ENCODE measurements at regions not wholly inside any gene's neighbourhood (a gene's known extent, or its start where the extent isn't known, plus 50 kb on each side); places are given as distances from the start of the nearest gene placed in this dataset.
A peak's percentile ranks its signal among the peaks of the same experiment; 100 is the strongest.

DNA sequence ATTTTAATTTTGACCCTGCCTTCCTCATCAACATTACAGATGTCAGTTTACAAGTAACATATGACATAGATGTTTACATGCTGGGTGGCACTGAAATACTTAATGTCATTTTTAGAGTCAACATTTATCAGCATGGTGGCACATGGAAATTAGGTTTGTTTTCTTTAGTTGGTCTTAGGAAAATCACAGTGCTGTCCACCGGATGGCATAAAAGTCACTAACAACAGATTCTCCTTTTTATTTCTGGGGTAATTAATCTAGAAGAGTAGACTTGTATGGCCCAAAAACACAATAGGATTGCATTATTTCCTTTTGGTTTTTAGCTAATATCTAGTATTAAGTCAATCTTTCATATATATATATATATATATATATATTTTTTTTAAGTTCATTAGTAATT, 88.6 kb upstream of the HHIP start:
- no peak overlapping the region for H2AFZ ChIP-seq (ENCODE audit: low read length)

DNA sequence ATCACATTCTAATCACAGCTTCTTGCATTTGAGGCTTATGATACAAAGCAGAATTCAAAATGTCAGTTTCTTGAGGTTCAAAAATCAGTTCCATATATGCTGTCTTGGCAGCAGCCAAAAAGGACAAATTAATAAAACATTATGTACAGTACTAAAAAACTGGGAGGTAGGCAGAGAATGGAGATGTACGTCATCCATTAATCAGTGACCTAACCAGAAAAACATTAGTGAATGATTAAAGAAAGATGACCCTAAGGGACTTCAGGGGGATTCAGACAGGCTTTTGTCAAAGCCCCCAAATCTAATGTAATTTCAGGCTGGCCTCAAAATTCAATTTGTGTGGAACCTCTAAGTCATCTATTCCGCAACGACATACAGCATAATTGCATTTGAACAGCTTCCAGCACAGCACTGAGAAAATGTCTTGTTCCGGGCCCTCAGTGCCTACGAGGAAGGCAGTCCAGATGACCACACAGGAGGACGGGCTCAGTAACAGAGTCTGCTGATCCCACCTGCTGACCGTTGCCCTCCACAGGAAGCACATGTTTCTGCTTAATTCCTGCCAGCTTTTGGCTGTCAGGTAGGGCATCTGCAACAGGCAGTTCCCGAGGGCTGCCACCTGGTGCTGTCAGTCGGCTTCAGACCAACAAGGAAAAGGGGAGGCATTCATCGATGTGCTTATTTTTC, 83.8 kb upstream of the HHIP start:
- Histone ChIP-seq H2AK5ac (ENCODE audit: low read depth, low read length) (no peak overlapping the region), H3K79me1 (ENCODE audit: low read depth, low read length) (no peaks in the 10 kb centered on the region), H3K27ac (replicated peaks; ENCODE audit: low read length) (no peak overlapping the region), H3K27me3 (ENCODE audit: control insufficient read depth in 3 of 3, insufficient read depth in 3 of 3, low read depth in 1 of 3, low read length in 3 of 3) (no peaks in the 10 kb centered on the region), H2BK12ac (ENCODE audit: low read length) (no peak overlapping the region), H2BK120ac (ENCODE audit: low read depth, low read length) (no peak overlapping the region), H2BK5ac (ENCODE audit: low read length) (no peak overlapping the region), H3K14ac (ENCODE audit: low read length) (no peak overlapping the region), H3K23ac (ENCODE audit: low read depth, low read length, poor library complexity) (no peak overlapping the region), H3K36me3 (replicated peaks in 1 of 2; ENCODE audit: control insufficient read depth in 2 of 2, insufficient read depth in 2 of 2, low read length in 2 of 2) (no peaks in the 10 kb centered on the region), H3K4me1 (ENCODE audit: control insufficient read depth in 2 of 2, insufficient read depth in 1 of 2, low read depth in 1 of 2, low read length in 2 of 2) (peaks cover 0 to 2% of the 10 kb centered on the region in 2 donors), H2AFZ (ENCODE audit: low read length) (no peak overlapping the region), H4K91ac (ENCODE audit: low read depth, low read length, poor library complexity) (no peak overlapping the region), H2BK15ac (ENCODE audit: low read length) (no peak overlapping the region), H3K9me3 (replicated peaks in 1 of 2; ENCODE audit: control insufficient read depth in 2 of 2, insufficient read depth in 1 of 2, low read depth in 1 of 2, low read length in 2 of 2) (no peaks in the 10 kb centered on the region), H3K18ac (ENCODE audit: low read length) (no peak overlapping the region), H4K8ac (ENCODE audit: low read depth, low read length) (no peak overlapping the region), H3K9ac (ENCODE audit: low read depth, low read length, poor library complexity) (no peak overlapping the region), H3K4me2 (ENCODE audit: insufficient read depth, low read length, poor library complexity, severe bottlenecking) (no peak overlapping the region), H3K4me3 (ENCODE audit: low read length in 2 of 2) (no peak overlapping the region), H3K4ac (ENCODE audit: low read length) (no peak overlapping the region)
- WGBS, 2 donors (ENCODE audit: extremely low coverage in 2 of 2, insufficient read length in 2 of 2, insufficient replicate concordance in 1 of 2), result no CpG with 5 or more reads among the region's 10 CpGs
- no peak for DNase-seq (ENCODE audit: low spot score)

More for the DNA sequence above, 88.6 kb upstream of the HHIP start:
- no peak for DNase-seq (ENCODE audit: low spot score)
- Histone ChIP-seq H4K8ac (ENCODE audit: low read depth, low read length) (no peak overlapping the region), H4K91ac (ENCODE audit: low read depth, low read length, poor library complexity) (no peak overlapping the region), H3K9me3 (replicated peaks in 1 of 2; ENCODE audit: control insufficient read depth in 2 of 2, insufficient read depth in 1 of 2, low read depth in 1 of 2, low read length in 2 of 2) (no peaks in the 10 kb centered on the region), H3K14ac (ENCODE audit: low read length) (no peak overlapping the region), H3K36me3 (replicated peaks in 1 of 2; ENCODE audit: control insufficient read depth in 2 of 2, insufficient read depth in 2 of 2, low read length in 2 of 2) (no peaks in the 10 kb centered on the region), H3K4me3 (ENCODE audit: low read length in 2 of 2) (no peak overlapping the region), H3K79me1 (ENCODE audit: low read depth, low read length) (no peaks in the 10 kb centered on the region), H2BK120ac (ENCODE audit: low read depth, low read length) (no peak overlapping the region), H3K4me1 (ENCODE audit: control insufficient read depth in 2 of 2, insufficient read depth in 1 of 2, low read depth in 1 of 2, low read length in 2 of 2) (peaks cover 2 to 4% of the 10 kb centered on the region in 2 donors), H3K4me2 (ENCODE audit: insufficient read depth, low read length, poor library complexity, severe bottlenecking) (no peak overlapping the region), H3K27me3 (ENCODE audit: control insufficient read depth in 3 of 3, insufficient read depth in 3 of 3, low read depth in 1 of 3, low read length in 3 of 3) (no peaks in the 10 kb centered on the region), H3K27ac (replicated peaks; ENCODE audit: low read length) (no peak overlapping the region), H2BK5ac (ENCODE audit: low read length) (no peak overlapping the region), H2AK5ac (ENCODE audit: low read depth, low read length) (no peak overlapping the region), H2BK12ac (ENCODE audit: low read length) (no peak overlapping the region), H2BK15ac (ENCODE audit: low read length) (no peak overlapping the region), H3K4ac (ENCODE audit: low read length) (no peak overlapping the region), H3K9ac (ENCODE audit: low read depth, low read length, poor library complexity) (no peak overlapping the region), H3K18ac (ENCODE audit: low read length) (no peak overlapping the region), H3K23ac (ENCODE audit: low read depth, low read length, poor library complexity) (no peak overlapping the region)
- WGBS, 2 donors (ENCODE audit: extremely low coverage in 2 of 2, insufficient read length in 2 of 2, insufficient replicate concordance in 1 of 2), result no CpG with 5 or more reads among the region's 1 CpG

DNA sequence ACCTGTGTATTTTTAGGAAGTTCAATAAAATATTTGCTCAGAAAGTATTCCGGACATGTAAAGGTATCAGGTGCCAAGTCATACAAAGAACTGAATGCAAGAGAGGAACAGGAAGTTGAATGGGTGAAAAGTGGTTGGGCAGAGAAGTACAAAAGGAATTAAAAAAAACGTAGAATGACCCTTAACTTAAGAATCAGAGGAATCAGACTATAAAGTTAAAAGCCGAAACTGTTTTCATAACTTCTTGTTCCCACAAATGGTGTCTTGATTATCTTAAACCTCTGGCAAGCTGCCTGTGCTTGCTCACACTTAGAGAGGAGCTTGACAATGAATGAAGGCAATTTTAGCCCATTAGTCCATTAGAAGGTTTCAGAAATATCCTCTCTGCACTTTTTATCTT, 81.6 kb upstream of the HHIP start:
- Histone ChIP-seq H3K9ac (ENCODE audit: low read depth, low read length, poor library complexity) (no peak overlapping the region), H3K4ac (ENCODE audit: low read length) (no peak overlapping the region), H3K27me3 (ENCODE audit: control insufficient read depth in 3 of 3, insufficient read depth in 3 of 3, low read depth in 1 of 3, low read length in 3 of 3) (no peaks in the 10 kb centered on the region), H3K18ac (ENCODE audit: low read length) (no peak overlapping the region), H2BK120ac (ENCODE audit: low read depth, low read length) (no peak overlapping the region), H3K14ac (ENCODE audit: low read length) (no peak overlapping the region), H2AK5ac (ENCODE audit: low read depth, low read length) (no peak overlapping the region), H2BK15ac (ENCODE audit: low read length) (no peak overlapping the region), H2AFZ (ENCODE audit: low read length) (peak overlapping the region; percentile 9), H3K4me1 (ENCODE audit: control insufficient read depth in 2 of 2, insufficient read depth in 1 of 2, low read depth in 1 of 2, low read length in 2 of 2) (peaks cover 0 to 2% of the 10 kb centered on the region in 2 donors), H4K91ac (ENCODE audit: low read depth, low read length, poor library complexity) (no peak overlapping the region), H3K4me3 (ENCODE audit: low read length in 2 of 2) (no peak overlapping the region), H2BK12ac (ENCODE audit: low read length) (no peak overlapping the region), H4K8ac (ENCODE audit: low read depth, low read length) (no peak overlapping the region), H3K9me3 (replicated peaks in 1 of 2; ENCODE audit: control insufficient read depth in 2 of 2, insufficient read depth in 1 of 2, low read depth in 1 of 2, low read length in 2 of 2) (no peaks in the 10 kb centered on the region), H2BK5ac (ENCODE audit: low read length) (no peak overlapping the region), H3K79me1 (ENCODE audit: low read depth, low read length) (no peaks in the 10 kb centered on the region), H3K23ac (ENCODE audit: low read depth, low read length, poor library complexity) (no peak overlapping the region), H3K27ac (replicated peaks; ENCODE audit: low read length) (no peak overlapping the region), H3K4me2 (ENCODE audit: insufficient read depth, low read length, poor library complexity, severe bottlenecking) (no peak overlapping the region), H3K36me3 (replicated peaks in 1 of 2; ENCODE audit: control insufficient read depth in 2 of 2, insufficient read depth in 2 of 2, low read length in 2 of 2) (no peaks in the 10 kb centered on the region)
- no CpG with 5 or more reads among the region's 3 CpGs for WGBS, 2 donors (ENCODE audit: extremely low coverage in 2 of 2, insufficient read length in 2 of 2, insufficient replicate concordance in 1 of 2)
- DNase-seq (ENCODE audit: low spot score), result no peak

DNA sequence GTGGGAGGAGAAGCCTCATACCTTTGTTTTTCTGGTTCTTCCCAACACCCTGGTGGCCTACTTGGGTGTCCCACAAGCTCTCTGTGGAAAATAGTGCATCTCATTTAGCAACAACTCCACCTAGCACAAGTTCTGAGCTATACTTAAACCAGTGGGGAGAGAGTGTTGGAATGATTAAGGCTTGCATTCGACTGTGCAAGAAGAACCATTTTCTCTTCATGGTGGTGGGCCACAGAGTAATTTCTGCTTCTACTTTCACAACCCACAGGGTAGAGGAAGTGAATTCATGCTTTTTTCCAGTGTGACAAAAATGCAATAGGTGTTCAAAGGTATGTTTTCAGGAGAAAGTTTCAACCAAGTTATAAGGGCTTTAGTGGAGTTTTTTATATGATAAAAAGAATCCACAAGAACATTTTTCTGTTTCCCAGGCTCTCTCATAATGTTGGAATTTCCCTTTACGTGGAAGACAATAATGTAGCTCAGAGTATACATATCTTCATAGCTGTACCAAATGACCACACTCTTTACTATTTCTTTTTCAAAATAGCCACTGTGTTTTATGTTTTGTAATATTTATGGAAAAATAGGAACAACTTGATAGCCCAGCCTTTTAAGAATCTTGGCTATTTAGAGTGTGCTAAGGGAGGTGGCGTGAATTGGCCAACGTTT, 80.3 kb upstream of the HHIP start:
- no peak overlapping the region for H2AK5ac ChIP-seq (ENCODE audit: low read depth, low read length)
- H3K79me1 ChIP-seq (ENCODE audit: low read depth, low read length), result no peaks in the 10 kb centered on the region
- no peak overlapping the region for H3K4me2 ChIP-seq (ENCODE audit: insufficient read depth, low read length, poor library complexity, severe bottlenecking)
- no peaks in the 10 kb centered on the region for H3K27me3 ChIP-seq (ENCODE audit: control insufficient read depth in 3 of 3, insufficient read depth in 3 of 3, low read depth in 1 of 3, low read length in 3 of 3)
- no peak overlapping the region for H4K8ac ChIP-seq (ENCODE audit: low read depth, low read length)
- H2BK120ac ChIP-seq (ENCODE audit: low read depth, low read length), result no peak overlapping the region
- H2BK15ac ChIP-seq (ENCODE audit: low read length), result no peak overlapping the region
- no peak overlapping the region for H3K18ac ChIP-seq (ENCODE audit: low read length)
- H3K4me3 ChIP-seq (ENCODE audit: low read length in 2 of 2), result no peak overlapping the region
- H3K14ac ChIP-seq (ENCODE audit: low read length), result no peak overlapping the region
- H3K9ac ChIP-seq (ENCODE audit: low read depth, low read length, poor library complexity), result no peak overlapping the region
- no peak overlapping the region for H2BK5ac ChIP-seq (ENCODE audit: low read length)
- H2BK12ac ChIP-seq (ENCODE audit: low read length), result no peak overlapping the region
- DNase-seq (ENCODE audit: low spot score), result no peak
- WGBS, 2 donors (ENCODE audit: extremely low coverage in 2 of 2, insufficient read length in 2 of 2, insufficient replicate concordance in 1 of 2), result no CpG with 5 or more reads among the region's 4 CpGs
- H3K4me1 ChIP-seq (ENCODE audit: control insufficient read depth in 2 of 2, insufficient read depth in 1 of 2, low read depth in 1 of 2, low read length in 2 of 2), result peaks cover 0 to 2% of the 10 kb centered on the region in 2 donors
- peak overlapping the region; percentile 3 for H2AFZ ChIP-seq (ENCODE audit: low read length)
- H3K4ac ChIP-seq (ENCODE audit: low read length), result no peak overlapping the region
- H4K91ac ChIP-seq (ENCODE audit: low read depth, low read length, poor library complexity), result no peak overlapping the region
- no peak overlapping the region for H3K27ac ChIP-seq (replicated peaks; ENCODE audit: low read length)
- H3K36me3 ChIP-seq (replicated peaks in 1 of 2; ENCODE audit: control insufficient read depth in 2 of 2, insufficient read depth in 2 of 2, low read length in 2 of 2), result no peaks in the 10 kb centered on the region
- no peaks in the 10 kb centered on the region for H3K9me3 ChIP-seq (replicated peaks in 1 of 2; ENCODE audit: control insufficient read depth in 2 of 2, insufficient read depth in 1 of 2, low read depth in 1 of 2, low read length in 2 of 2)
- H3K23ac ChIP-seq (ENCODE audit: low read depth, low read length, poor library complexity), result no peak overlapping the region
